HFFc6 (cell line): ENCODE measurements at regions not wholly inside any gene's neighbourhood (a gene's known extent, or its start where the extent isn't known, plus 50 kb on each side); places are given as distances from the start of the nearest gene placed in this dataset.

Source experiments
- DNase-seq: peaks from one replicate; pipeline ENCODE4 v3.0.0-alpha.2; 2018
- H3K27ac Mint-ChIP-seq: 2 replicates; pipeline ENCODE4 v1.8.0; 2020; ENCODE audit warnings: mild to moderate bottlenecking, mixed read lengths
- H3K27me3 Mint-ChIP-seq: 2 replicates; pipeline ENCODE4 v1.8.0; 2021; ENCODE audit warnings: mild to moderate bottlenecking, moderate library complexity, mixed read lengths; ENCODE audit not compliant: insufficient read depth
- H3K36me3 Mint-ChIP-seq: 2 replicates; pipeline ENCODE4 v1.8.0; 2021; ENCODE audit warnings: low read depth, mixed read lengths
- H3K4me1 Mint-ChIP-seq: 2 replicates; pipeline ENCODE4 v1.8.0; 2020; ENCODE audit warnings: low read depth, mixed read lengths
- H3K4me3 Mint-ChIP-seq: 2 replicates; pipeline ENCODE4 v1.8.0; 2020; ENCODE audit warnings: mild to moderate bottlenecking, moderate library complexity, mixed read lengths
- H3K9me3 Mint-ChIP-seq: 2 replicates; pipeline ENCODE4 v1.8.0; 2020; ENCODE audit warnings: mild to moderate bottlenecking, mixed read lengths
- CTCF ChIP-seq: fragments of 200-600 bp; sonication (generic); IDR thresholded peaks from 2 replicates; pipeline ENCODE4 v1.5.0; 2021; ENCODE audit warnings: antibody characterized with exemption, mild to moderate bottlenecking

GRCh38 chr11:10908215-10908951, 50.5 kb upstream of the ZBED5 start:
- Mint-ChIP-seq H3K4me3 (peak overlapping the region; percentile 17), H3K36me3 (no peaks in the 10 kb centered on the region; the same call in 1 of the 2 replicates), H3K27me3 (no peaks in the 10 kb centered on the region; the same call in 1 of the 2 replicates), H3K4me1 (peaks cover 44% of the 10 kb centered on the region), H3K9me3 (no peaks in the 10 kb centered on the region), H3K27ac (peak overlapping the region; percentile 64)
- no peak for TF ChIP-seq CTCF
- peak; percentile 90 for DNase-seq
